Islet of Langerhans (tissue), 1 donor: ENCODE measurements at regions not wholly inside any gene's neighbourhood (a gene's known extent, or its start where the extent isn't known, plus 50 kb on each side); places are given as distances from the start of the nearest gene placed in this dataset.
"Not testable (repeated sequence)": the region's sequence is repeated elsewhere in the genome, so short reads cannot be mapped to it uniquely, and the experiment has no call there.

Experiments
- FAIRE-seq: peaks from one replicate; lab custom pipeline; 2011; peaks lifted over from hg19 to GRCh38; lab: Jason Lieb, UNC

GRCh38 chr4:137827945-137828344 is 295.7 kb upstream of the PCDH18 start:
- not testable (repeated sequence) for FAIRE-seq

- FAIRE-seq: no peak
These were observed 293.2 kb upstream of the PCDH18 start for GRCh38 chr4:137825505-137825904.

GRCh38 chr4:137823007-137823406 is 290.7 kb upstream of the PCDH18 start:
- no peak for FAIRE-seq

- FAIRE-seq: peak; percentile 95
These were observed 287.7 kb upstream of the PCDH18 start for GRCh38 chr4:137819964-137820383.

GRCh38 chr4:137812258-137812657 is 280.0 kb upstream of the PCDH18 start:
- no peak for FAIRE-seq

- no peak for FAIRE-seq
These were observed 274.1 kb upstream of the PCDH18 start for GRCh38 chr4:137806420-137806819.

- FAIRE-seq: no peak
These were observed 272.7 kb upstream of the PCDH18 start for GRCh38 chr4:137804906-137805495.

- no peak for FAIRE-seq
These were observed 268.6 kb upstream of the PCDH18 start for GRCh38 chr4:137800861-137801260.

GRCh38 chr4:137794764-137795254 is 262.5 kb upstream of the PCDH18 start:
- FAIRE-seq: no peak

GRCh38 chr4:137789263-137789662 is 257.0 kb upstream of the PCDH18 start:
- FAIRE-seq: not testable (repeated sequence)

- not testable (repeated sequence) for FAIRE-seq
These were observed 251.6 kb upstream of the PCDH18 start for GRCh38 chr4:137783923-137784322.

GRCh38 chr4:137775701-137776100 is 243.4 kb upstream of the PCDH18 start:
- no peak for FAIRE-seq

- FAIRE-seq: no peak
These were observed 242.2 kb upstream of the PCDH18 start for GRCh38 chr4:137774501-137774900.

- FAIRE-seq: no peak
These were observed 236.6 kb upstream of the PCDH18 start for GRCh38 chr4:137768881-137769280.

- no peak for FAIRE-seq
These were observed 235.9 kb upstream of the PCDH18 start for GRCh38 chr4:137768196-137768595.

- no peak for FAIRE-seq
These were observed 230.3 kb upstream of the PCDH18 start for GRCh38 chr4:137762591-137762990.

GRCh38 chr4:137754652-137755471 is 222.6 kb upstream of the PCDH18 start:
- no peak for FAIRE-seq

- FAIRE-seq: no peak
These were observed 217.2 kb upstream of the PCDH18 start for GRCh38 chr4:137749466-137749865.

GRCh38 chr4:137748616-137749015 is 216.3 kb upstream of the PCDH18 start:
- FAIRE-seq: no peak

GRCh38 chr4:137740141-137740540 is 207.8 kb upstream of the PCDH18 start:
- FAIRE-seq: no peak

- FAIRE-seq: no peak
These were observed 207.1 kb upstream of the PCDH18 start for GRCh38 chr4:137739391-137739790.

GRCh38 chr4:137738375-137738990 is 206.2 kb upstream of the PCDH18 start:
- no peak for FAIRE-seq

GRCh38 chr4:137735561-137736104 is 203.3 kb upstream of the PCDH18 start:
- FAIRE-seq: no peak
